NB4 (cell line): ENCODE measurements at regions not wholly inside any gene's neighbourhood (a gene's known extent, or its start where the extent isn't known, plus 50 kb on each side); places are given as distances from the start of the nearest gene placed in this dataset.
"Not testable (repeated sequence)": the region's sequence is repeated elsewhere in the genome, so short reads cannot be mapped to it uniquely, and the experiment has no call there.

Experiments used
- DNase-seq: peaks from one replicate; pipeline ENCODE4 v3.0.0; 2010; ENCODE audit warnings: low read depth
- H3K4me3 ChIP-seq: one replicate; pipeline ENCODE4 v1.5.1; 2011; ENCODE audit warnings: mild to moderate bottlenecking, low read depth, low read length, moderate library complexity
- CTCF ChIP-seq: IDR thresholded peaks from one replicate; pipeline ENCODE4 v1.5.1; 2012; ENCODE audit warnings: low read depth, low read length
- MYC ChIP-seq: IDR thresholded peaks from 2 replicates; pipeline ENCODE4 v1.6.1; 2011; ENCODE audit warnings: low read depth, low read length
- POLR2A ChIP-seq: IDR thresholded peaks from 2 replicates; pipeline ENCODE4 v1.6.1; 2011; ENCODE audit warnings: mild to moderate bottlenecking; ENCODE audit not compliant: insufficient read length; ENCODE audit errors: extremely low read depth
- TF ChIP-seq, protein P1 (sequence below): IDR thresholded peaks from 2 replicates; pipeline ENCODE4 v1.6.1; 2011; ENCODE audit warnings: low read depth, low read length

DNA sequence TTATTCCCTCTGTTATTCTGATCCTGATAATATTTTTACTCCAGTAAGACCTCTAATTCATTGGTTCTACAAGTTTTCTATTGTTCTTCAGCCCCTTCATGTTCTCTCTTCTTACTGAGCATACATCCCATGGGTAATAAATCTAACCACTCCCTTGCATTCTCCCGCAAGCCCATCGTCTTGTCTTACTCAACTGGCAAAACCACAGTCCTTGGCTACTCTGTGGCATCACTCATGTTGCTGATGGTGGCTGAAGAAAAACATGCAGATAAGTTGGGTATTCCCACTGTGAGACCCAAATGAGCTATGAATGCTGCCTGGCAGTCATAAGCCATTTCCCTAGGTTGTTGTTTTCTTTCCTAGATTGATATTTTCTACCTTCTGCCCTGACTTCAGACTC lies 402.2 kb upstream of the AADAT start:
- DNase-seq, result no peak
- TF ChIP-seq, protein P1, sequence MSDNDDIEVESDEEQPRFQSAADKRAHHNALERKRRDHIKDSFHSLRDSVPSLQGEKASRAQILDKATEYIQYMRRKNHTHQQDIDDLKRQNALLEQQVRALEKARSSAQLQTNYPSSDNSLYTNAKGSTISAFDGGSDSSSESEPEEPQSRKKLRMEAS, result no peak
- no peak for TF ChIP-seq POLR2A
- no peak overlapping the region for H3K4me3 ChIP-seq

- no peak overlapping the region for H3K4me3 ChIP-seq
- no peak for DNase-seq
- TF ChIP-seq, protein P1, result no peak
- TF ChIP-seq CTCF (no peak), MYC (no peak), POLR2A (no peak)
Observed at GRCh38 chr4:170476351-170476750, 386.6 kb upstream of the AADAT start.

GRCh38 chr4:170465429-170465828 lies 375.7 kb upstream of the AADAT start:
- TF ChIP-seq POLR2A (no peak), CTCF (no peak), MYC (no peak)
- TF ChIP-seq, protein P1, result no peak
- no peak overlapping the region for H3K4me3 ChIP-seq
- no peak for DNase-seq

DNA sequence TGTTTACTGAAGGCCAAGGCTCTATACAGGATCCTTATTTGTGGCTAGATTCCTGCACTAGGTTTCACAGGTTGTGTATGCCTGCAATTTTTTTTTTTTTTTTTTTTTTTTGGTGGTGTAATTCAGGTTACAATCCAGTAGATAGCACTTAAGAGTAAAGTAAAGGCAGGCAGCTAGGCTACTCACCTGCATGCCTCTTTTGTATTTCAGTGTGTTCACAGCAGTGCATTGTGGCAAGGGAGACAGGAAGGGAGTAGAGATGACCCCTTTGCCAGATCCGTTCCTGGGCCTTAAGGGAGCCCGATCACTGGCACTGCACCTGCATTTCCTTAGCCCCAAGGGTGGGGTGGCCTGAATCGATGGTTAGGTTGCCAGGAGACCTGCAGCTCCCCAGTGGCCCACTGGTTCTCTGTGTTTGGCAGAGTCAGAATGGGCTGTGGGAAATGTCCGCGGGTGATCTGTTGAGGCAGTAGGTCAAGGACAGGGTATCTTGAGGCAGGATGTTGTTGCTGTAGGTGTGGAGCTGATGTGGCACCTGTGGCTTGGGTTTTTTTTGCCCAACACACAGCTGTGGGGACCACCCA lies 374.9 kb upstream of the AADAT start:
- no peak overlapping the region for H3K4me3 ChIP-seq
- TF ChIP-seq CTCF (no peak), MYC (no peak), POLR2A (no peak)
- TF ChIP-seq, protein P1, result no peak
- DNase-seq, result no peak

DNA sequence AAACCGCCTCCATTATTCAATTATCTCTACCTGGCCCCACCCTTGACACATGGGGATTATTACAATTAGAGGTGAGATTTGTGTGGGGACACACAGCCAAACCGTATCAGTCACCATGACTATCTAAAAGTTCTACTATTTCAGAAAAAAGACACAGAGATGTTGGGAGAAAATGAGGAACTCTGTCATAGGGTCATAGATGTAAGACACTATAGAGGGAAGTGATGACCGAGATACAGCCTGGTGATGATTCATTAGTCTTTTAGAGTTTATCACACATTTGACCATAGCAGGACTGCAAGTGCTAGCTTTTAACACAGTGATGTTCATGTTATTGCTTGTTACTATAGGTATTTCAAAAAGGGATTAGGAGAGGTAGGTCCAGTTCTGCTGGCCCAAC lies 357.0 kb upstream of the AADAT start:
- peak; percentile 17 for DNase-seq
- H3K4me3 ChIP-seq, result no peak overlapping the region
- TF ChIP-seq POLR2A, result no peak
- TF ChIP-seq CTCF, result no peak
- TF ChIP-seq, protein P1, result no peak
- no peak for TF ChIP-seq MYC

- DNase-seq, H3K4me3 ChIP-seq: not testable (repeated sequence)
Observed at GRCh38 chr4:170441146-170441545, 351.4 kb upstream of the AADAT start.

DNA sequence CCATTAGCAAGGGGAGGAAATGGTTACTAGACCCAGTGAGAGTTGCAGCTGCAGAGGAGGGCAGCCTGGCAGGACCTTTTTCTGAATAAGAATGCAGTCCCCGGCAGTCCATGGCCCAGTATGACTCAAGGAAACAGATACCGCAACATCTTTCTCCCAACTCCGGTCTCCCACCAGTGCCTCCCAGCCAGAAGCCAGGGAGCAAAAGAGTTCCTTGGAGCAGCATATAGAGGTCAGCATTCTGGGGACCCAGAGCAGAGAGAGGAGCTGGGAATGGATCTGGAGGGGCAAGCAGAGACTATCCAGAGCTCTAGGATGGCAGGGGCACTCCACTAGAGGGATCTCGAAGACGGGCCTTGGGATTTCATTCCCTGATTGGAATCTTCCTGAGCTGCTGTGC lies 339.2 kb upstream of the AADAT start:
- DNase-seq, result no peak
- H3K4me3 ChIP-seq, result no peak overlapping the region
- TF ChIP-seq MYC (no peak), POLR2A (no peak), CTCF (no peak)
- TF ChIP-seq, protein P1, result no peak
